ENCODE measurements at regions not wholly inside any gene's neighbourhood (a gene's known extent, or its start where the extent isn't known, plus 50 kb on each side); places are given as distances from the start of the nearest gene placed in this dataset.

DNA sequence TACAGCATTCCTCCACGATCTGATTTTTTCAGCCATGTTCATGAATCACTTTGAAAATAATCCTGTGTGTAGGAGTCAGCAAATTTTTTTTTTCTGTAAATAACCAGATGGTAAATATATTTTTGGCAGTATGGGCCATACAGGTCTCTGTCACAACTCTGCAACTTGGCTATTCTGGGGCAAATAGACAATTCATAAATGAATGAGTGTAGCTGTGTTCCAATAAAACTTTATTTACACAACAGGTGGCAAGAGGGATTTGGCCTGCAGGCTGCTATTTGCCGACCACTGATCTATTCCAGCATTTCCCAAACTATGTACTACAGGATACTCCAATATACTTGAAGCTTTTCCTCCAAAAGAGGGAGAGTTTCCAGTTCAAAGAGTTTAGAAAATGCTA, 78.7 kb upstream of the SVIL start:
- no peak for TF ChIP-seq SUZ12 (IDR thresholded peaks at IDR 0.05; ENCODE audit: extremely low read depth, insufficient read depth, insufficient read length)
- no peak for TF ChIP-seq ZNF274 (IDR thresholded peaks at IDR 0.05; ENCODE audit: low read depth, low read length)
- no peak for TF ChIP-seq YY1 (IDR thresholded peaks at IDR 0.05; ENCODE audit: insufficient read depth, insufficient read length)
- Histone ChIP-seq H3K27me3 (ENCODE audit: insufficient read depth, insufficient read length) (no peaks in the 10 kb centered on the region), H3K9me3 (ENCODE audit: insufficient read depth, low read length) (no peaks in the 10 kb centered on the region), H3K9ac (ENCODE audit: insufficient read length, low read depth) (no peak overlapping the region), H3K36me3 (ENCODE audit: insufficient read depth, insufficient read length, low read length) (no peaks in the 10 kb centered on the region), H3K4me1 (ENCODE audit: insufficient read depth, insufficient read length) (no peaks in the 10 kb centered on the region), H3K4me3 (ENCODE audit: insufficient read length, low read depth) (no peak overlapping the region)
- no peak for DNase-seq (ENCODE audit: low read depth, low spot score)

DNA sequence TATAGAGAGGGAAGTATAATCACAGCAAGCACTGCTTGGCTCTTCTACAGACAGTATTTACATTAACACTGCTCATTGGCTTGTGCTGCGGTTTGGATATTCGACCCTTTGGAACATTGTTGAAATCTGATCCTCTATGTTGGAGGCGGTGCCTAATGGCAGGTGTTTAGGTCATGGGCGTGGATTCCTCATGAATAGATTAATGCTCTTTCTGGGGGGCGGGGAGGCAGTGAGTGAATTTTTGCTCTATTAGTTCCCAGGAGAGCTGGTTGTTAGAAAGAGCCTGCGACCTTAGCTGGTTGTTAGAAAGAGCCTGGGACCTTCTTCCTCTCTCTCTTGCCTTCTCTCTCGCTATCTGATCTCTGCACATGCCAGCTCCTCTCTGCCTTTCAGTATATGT, 77.3 kb upstream of the SVIL start:
- peaks cover 2% of the 10 kb centered on the region for H3K36me3 ChIP-seq (ENCODE audit: insufficient read depth, insufficient read length, low read length)
- no peak overlapping the region for H3K9ac ChIP-seq (ENCODE audit: insufficient read length, low read depth)
- no peak for TF ChIP-seq YY1 (IDR thresholded peaks at IDR 0.05; ENCODE audit: insufficient read depth, insufficient read length)
- no peak for DNase-seq (ENCODE audit: low read depth, low spot score)
- H3K4me3 ChIP-seq (ENCODE audit: insufficient read length, low read depth): no peak overlapping the region
- H3K9me3 ChIP-seq (ENCODE audit: insufficient read depth, low read length): no peaks in the 10 kb centered on the region
- no peaks in the 10 kb centered on the region for H3K27me3 ChIP-seq (ENCODE audit: insufficient read depth, insufficient read length)
- no peaks in the 10 kb centered on the region for H3K4me1 ChIP-seq (ENCODE audit: insufficient read depth, insufficient read length)

DNA sequence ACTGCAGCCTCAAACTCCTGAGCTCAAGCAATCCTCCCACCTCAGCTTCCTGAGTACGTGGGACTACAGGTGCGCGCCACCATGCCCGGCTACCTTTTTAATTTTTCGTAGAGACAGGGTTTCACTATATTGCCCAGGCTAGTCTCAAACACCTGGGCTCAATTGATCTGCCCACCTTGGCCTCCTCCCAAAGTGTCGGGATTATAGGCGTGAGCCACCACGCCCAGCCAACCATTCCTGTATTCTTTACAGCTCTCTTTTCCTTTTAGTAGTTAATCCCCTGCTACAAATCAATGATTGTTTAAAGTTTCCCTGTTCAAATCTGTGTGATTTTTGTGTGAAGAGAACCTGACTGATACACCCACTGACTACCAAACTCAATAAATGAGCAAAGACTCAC, 75.4 kb upstream of the SVIL start:
- Histone ChIP-seq H3K4me1 (ENCODE audit: insufficient read depth, insufficient read length) (no peaks in the 10 kb centered on the region), H3K9me3 (ENCODE audit: insufficient read depth, low read length) (no peaks in the 10 kb centered on the region), H3K4me3 (ENCODE audit: insufficient read length, low read depth) (no peak overlapping the region), H3K27me3 (ENCODE audit: insufficient read depth, insufficient read length) (no peaks in the 10 kb centered on the region), H3K36me3 (ENCODE audit: insufficient read depth, insufficient read length, low read length) (peaks cover 2% of the 10 kb centered on the region), H3K9ac (ENCODE audit: insufficient read length, low read depth) (no peak overlapping the region)
- TF ChIP-seq ZNF274 (IDR thresholded peaks at IDR 0.05; ENCODE audit: low read depth, low read length): no peak
- no peak for TF ChIP-seq SUZ12 (IDR thresholded peaks at IDR 0.05; ENCODE audit: extremely low read depth, insufficient read depth, insufficient read length)
- no peak for TF ChIP-seq YY1 (IDR thresholded peaks at IDR 0.05; ENCODE audit: insufficient read depth, insufficient read length)
- no peak for DNase-seq (ENCODE audit: low read depth, low spot score)

DNA sequence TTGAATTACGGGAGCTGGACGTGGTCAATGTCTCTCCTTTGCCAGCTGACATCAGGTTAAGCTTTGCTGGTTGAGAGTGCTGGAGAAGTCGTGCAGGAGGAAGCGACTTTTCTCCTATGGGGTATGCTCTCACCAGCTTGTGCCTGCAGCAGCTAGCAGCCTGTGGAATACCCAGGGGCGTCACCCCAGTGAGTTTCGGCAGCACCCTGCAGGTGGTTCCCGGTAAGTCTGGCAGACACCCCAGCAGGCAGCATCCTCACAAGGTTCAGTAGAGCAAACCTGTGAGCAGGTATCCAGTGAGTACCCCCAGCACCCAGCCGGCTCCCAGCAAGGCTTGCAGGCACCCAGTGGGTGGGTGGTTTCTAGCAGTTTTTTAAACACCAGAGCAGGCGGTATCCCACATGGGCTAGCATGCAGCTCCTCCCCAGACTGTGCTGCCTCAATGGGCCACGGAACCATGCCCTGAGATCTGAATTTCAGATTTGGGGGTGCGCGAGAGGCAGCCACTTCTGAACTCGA, 74.8 kb upstream of the SVIL start:
- H3K27me3 ChIP-seq (ENCODE audit: insufficient read depth, insufficient read length): no peaks in the 10 kb centered on the region
- no peaks in the 10 kb centered on the region for H3K9me3 ChIP-seq (ENCODE audit: insufficient read depth, low read length)
- no peak overlapping the region for H3K9ac ChIP-seq (ENCODE audit: insufficient read length, low read depth)
- no peak overlapping the region for H3K4me3 ChIP-seq (ENCODE audit: insufficient read length, low read depth)
- peaks cover 2% of the 10 kb centered on the region for H3K36me3 ChIP-seq (ENCODE audit: insufficient read depth, insufficient read length, low read length)
- no peak for DNase-seq (ENCODE audit: low read depth, low spot score)
- TF ChIP-seq YY1 (IDR thresholded peaks at IDR 0.05; ENCODE audit: insufficient read depth, insufficient read length): no peak
- TF ChIP-seq ZNF274 (IDR thresholded peaks at IDR 0.05; ENCODE audit: low read depth, low read length): no peak
- TF ChIP-seq SUZ12 (IDR thresholded peaks at IDR 0.05; ENCODE audit: extremely low read depth, insufficient read depth, insufficient read length): no peak
- H3K4me1 ChIP-seq (ENCODE audit: insufficient read depth, insufficient read length): no peaks in the 10 kb centered on the region

DNA sequence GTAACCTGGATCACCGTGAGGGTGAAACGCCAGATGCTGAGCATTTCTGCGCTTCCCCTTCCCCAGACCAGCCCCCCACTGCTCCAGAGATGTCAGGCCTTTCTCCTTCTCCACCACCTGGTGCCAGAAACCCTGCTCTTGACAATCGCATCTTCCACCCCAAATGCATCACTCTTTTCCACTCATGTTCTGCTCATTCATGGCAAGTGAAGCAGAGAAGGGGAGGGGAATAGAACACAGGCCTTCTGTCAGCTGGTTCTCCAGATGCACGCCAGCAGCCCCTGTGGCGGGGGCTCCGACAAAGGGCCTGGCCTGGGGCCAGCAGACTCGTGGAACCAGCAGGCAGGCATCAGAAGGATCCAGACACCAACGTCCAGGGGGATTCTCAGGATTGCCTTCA, 68.5 kb upstream of the SVIL start:
- Histone ChIP-seq H3K9ac (ENCODE audit: insufficient read length, low read depth) (no peak overlapping the region), H3K27me3 (ENCODE audit: insufficient read depth, insufficient read length) (no peaks in the 10 kb centered on the region), H3K4me3 (ENCODE audit: insufficient read length, low read depth) (no peak overlapping the region), H3K9me3 (ENCODE audit: insufficient read depth, low read length) (no peaks in the 10 kb centered on the region), H3K4me1 (ENCODE audit: insufficient read depth, insufficient read length) (peaks cover 7% of the 10 kb centered on the region), H3K36me3 (ENCODE audit: insufficient read depth, insufficient read length, low read length) (peaks cover 2% of the 10 kb centered on the region)
- DNase-seq (ENCODE audit: low read depth, low spot score): no peak
- no peak for TF ChIP-seq SUZ12 (IDR thresholded peaks at IDR 0.05; ENCODE audit: extremely low read depth, insufficient read depth, insufficient read length)
- TF ChIP-seq YY1 (IDR thresholded peaks at IDR 0.05; ENCODE audit: insufficient read depth, insufficient read length): no peak
- no peak for TF ChIP-seq ZNF274 (IDR thresholded peaks at IDR 0.05; ENCODE audit: low read depth, low read length)

DNA sequence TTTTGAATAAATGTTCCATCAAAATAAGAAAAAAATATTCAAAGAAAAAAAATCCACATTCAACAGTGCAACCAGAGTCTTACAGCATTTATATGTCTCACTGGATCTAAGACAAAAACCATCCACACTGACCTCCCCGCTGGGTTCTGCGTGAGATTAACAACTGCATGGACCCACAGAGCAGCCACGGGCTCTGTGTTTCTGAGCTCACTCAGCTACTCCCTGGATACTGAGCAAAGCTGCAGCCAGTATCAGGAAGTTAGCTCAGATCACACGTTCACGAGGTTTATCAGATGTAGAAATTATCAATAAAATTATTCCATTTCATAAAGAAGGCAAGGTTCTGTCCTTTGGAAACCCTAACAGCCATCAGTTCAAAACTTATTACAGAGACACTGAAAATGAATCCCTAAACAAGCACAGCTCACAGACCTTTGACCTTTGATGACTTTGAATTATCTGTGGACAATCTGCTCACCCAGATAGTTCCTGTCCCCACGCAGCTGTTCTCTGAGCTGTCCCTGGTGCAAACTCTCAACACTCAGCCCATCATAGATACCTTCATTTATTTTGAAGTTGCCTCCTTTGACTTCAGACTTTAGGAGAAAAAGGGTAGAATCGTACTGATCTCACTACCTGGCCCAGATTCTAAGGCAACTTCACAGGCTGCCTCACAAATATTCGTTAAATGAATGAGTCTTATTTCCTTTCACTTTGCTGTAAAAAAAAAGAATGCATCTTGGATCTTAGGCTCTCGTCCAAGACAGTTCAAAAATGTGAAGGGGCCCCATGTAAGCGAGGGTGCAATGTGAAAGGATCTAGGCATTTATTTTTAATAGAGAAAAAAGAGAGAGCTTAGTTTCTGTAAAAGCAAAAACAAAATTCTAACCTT, 67.7 kb upstream of the SVIL start:
- no peak for DNase-seq (ENCODE audit: low read depth, low spot score)
- H3K27me3 ChIP-seq (ENCODE audit: insufficient read depth, insufficient read length): no peaks in the 10 kb centered on the region

DNA sequence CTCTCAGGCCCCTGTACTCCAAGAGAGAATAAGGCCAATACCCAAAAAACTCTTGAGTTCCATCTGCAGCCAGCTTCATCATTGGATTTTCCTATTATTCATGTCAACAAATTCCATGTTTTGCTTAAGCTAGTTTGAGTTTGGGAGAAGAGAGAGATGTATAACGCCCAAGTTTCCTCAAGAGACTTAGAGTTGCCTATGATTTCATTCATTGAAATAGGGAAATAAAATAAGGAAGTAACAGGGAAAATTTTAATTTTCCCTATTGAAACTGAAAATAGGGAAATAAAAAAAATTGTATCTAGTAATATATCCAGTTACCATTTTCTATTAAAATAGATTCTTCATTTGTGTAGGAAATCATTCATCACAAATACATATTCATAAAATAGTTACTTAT, 66.5 kb upstream of the SVIL start:
- Histone ChIP-seq H3K4me3 (ENCODE audit: insufficient read length, low read depth) (no peak overlapping the region), H3K9ac (ENCODE audit: insufficient read length, low read depth) (no peak overlapping the region), H3K36me3 (ENCODE audit: insufficient read depth, insufficient read length, low read length) (no peaks in the 10 kb centered on the region), H3K9me3 (ENCODE audit: insufficient read depth, low read length) (no peaks in the 10 kb centered on the region; the same call in 1 of the 2 replicates), H3K4me1 (ENCODE audit: insufficient read depth, insufficient read length) (peaks cover 7% of the 10 kb centered on the region), H3K27me3 (ENCODE audit: insufficient read depth, insufficient read length) (no peaks in the 10 kb centered on the region)
- DNase-seq (ENCODE audit: low read depth, low spot score): no peak
- TF ChIP-seq ZNF274 (IDR thresholded peaks at IDR 0.05; ENCODE audit: low read depth, low read length): no peak
- TF ChIP-seq SUZ12 (IDR thresholded peaks at IDR 0.05; ENCODE audit: extremely low read depth, insufficient read depth, insufficient read length): no peak
- TF ChIP-seq YY1 (IDR thresholded peaks at IDR 0.05; ENCODE audit: insufficient read depth, insufficient read length): no peak

More for the DNA sequence above, 67.7 kb upstream of the SVIL start:
- Histone ChIP-seq H3K36me3 (ENCODE audit: insufficient read depth, insufficient read length, low read length) (peaks cover 2% of the 10 kb centered on the region), H3K9ac (ENCODE audit: insufficient read length, low read depth) (no peak overlapping the region), H3K9me3 (ENCODE audit: insufficient read depth, low read length) (no peaks in the 10 kb centered on the region), H3K4me1 (ENCODE audit: insufficient read depth, insufficient read length) (peaks cover 7% of the 10 kb centered on the region), H3K4me3 (ENCODE audit: insufficient read length, low read depth) (no peak overlapping the region)
- TF ChIP-seq YY1 (IDR thresholded peaks at IDR 0.05; ENCODE audit: insufficient read depth, insufficient read length) (no peak), SUZ12 (IDR thresholded peaks at IDR 0.05; ENCODE audit: extremely low read depth, insufficient read depth, insufficient read length) (no peak), ZNF274 (IDR thresholded peaks at IDR 0.05; ENCODE audit: low read depth, low read length) (no peak)
